ENCODE measurements at regions not wholly inside any gene's neighbourhood (a gene's known extent, or its start where the extent isn't known, plus 50 kb on each side); places are given as distances from the start of the nearest gene placed in this dataset.
"Not testable (repeated sequence)": the region's sequence is repeated elsewhere in the genome, so short reads cannot be mapped to it uniquely, and the experiment has no call there.

DNA sequence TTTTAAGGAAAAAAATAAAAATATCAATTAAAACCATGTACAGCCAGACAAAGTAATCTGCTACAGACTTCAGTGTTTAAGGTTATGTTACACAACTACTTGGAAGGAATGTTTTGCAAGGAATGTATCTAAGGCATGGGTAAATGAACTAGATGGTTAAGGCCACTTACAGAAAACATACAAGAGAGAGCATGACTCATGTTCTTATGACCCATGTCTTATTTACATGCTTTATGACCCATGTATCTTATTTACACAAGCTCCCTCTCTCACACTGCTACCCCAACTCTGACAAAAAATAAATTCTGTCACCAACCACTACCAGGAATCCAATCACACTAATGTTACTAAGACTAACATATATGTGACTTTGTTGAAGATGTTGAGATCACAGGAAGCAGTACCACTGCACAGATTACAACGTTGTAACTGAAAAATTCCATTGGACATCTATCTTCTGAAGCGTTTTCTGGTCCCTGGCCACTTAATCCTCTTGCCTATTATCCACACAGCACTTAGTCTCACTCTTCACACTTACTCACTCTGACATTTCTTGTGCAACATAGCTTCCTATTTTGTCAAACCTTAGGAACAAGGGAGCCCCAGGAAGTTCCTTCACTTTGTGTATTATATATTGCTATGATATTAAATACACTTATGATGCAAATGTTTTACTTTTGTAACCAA lies 1630.1 kb upstream of the C9orf72 start:
- no peak for DNase-seq

DNA sequence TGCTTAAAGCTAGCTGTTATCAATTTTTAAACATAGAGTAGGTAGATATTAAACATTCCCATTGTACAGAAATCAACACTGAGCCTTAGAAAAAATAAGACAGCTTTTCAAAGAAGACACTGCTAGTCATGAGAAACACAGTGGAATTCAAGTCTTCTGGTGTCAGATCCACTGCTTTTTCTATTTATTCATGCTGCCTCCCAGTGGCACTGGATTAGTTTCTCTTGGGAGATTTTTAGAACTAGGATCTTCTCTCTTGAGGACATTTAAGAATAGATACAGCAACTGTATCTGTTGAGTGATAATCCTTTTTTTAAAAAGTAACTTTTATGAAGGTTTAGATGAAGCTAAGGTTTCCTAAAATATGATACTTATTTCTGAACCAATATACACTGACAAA lies 1635.4 kb upstream of the C9orf72 start:
- DNase-seq, result peak; percentile 22 to 69

DNA sequence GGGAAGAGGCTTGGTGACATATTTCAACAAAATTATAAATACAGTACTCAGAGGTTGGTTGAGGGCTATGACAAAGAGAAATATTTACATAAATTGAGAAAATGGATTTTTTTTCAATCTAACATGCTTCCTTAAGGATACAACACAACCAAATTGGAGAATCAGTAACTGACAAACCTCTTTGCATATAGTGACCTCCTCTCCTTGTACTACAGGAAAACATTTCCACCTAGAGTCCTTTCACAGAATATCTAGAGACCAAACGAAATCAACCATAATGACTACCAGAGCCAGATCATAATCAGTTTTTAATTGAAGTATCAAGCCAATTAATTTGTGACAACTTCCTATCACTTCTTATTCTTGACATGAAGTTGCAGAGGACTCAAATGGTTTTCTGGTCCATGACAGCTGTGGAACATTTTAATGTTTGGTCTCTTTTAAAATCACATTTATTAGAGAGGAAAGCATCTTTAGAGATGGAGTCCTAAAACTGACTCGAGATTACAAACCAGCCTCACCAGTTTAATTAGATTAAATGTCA lies 1636.5 kb upstream of the C9orf72 start:
- DNase-seq, result peak; percentile 24 to 54

DNA sequence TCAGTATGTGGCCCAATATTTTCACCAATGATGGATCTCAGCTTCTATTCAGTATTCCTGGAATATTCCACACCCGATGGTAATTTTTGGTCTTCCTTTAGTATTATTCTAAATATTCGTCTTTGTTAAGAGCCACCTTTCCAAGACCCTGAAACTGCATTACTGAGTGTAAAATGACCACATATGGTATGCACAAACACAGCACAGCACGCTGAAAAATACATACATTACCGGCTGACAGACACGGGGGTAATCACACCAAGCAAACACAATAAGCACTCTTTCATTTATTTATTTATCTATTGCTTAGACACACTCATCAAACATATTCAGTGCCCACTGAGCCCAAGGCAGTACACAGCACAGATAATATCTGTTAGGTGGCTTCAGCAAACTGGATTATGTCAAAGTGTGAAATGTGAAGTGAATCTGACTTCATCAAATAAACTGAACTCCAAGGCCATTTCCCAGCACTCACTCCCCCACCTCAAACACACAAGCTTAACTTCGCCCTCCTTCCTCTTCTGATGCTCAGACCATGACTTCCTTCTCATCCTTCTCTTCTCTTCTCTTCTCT lies 1637.8 kb upstream of the C9orf72 start:
- DNase-seq, result peak; percentile 54 to 73

DNA sequence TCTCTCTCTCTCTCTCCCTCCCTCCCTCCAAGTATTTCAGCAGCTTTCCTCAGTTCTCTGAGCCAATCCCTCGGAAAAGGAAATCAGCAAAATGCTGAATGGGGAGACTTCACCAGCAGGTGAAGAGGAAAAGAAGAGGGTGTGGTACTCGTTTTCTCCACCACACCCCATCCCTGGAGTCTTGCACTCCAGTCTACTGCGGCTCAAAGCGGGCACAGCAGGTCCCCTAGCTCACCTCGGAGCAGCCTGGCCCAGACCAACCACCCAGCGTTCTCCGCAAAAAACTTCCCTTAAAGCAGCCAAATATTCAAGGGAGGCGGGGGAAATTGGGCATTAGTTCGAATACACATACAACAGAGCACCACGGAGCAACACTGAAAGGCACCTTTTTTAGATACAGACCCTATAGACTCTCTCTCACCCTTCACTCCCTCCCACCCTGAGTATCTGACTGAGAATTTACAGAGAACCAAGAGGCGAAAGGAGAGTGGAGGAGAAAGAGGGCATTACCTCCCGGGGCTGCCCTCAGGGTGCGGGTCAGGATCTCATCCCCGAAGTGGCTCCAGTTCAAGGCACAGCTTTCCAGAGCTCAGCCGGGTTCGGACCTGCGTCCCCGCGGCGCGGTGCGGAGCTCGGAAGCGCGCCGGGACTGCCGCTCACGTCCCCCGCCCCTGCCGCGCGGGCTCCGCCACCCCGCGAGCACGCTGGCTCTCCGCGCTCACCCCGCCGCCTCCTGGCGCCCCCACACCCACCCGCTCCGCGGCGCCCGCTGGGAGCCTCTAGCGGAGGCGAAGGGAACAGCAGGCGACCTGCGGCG lies 1638.5 kb upstream of the C9orf72 start:
- DNase-seq, result peak; percentile 88 to 89

DNA sequence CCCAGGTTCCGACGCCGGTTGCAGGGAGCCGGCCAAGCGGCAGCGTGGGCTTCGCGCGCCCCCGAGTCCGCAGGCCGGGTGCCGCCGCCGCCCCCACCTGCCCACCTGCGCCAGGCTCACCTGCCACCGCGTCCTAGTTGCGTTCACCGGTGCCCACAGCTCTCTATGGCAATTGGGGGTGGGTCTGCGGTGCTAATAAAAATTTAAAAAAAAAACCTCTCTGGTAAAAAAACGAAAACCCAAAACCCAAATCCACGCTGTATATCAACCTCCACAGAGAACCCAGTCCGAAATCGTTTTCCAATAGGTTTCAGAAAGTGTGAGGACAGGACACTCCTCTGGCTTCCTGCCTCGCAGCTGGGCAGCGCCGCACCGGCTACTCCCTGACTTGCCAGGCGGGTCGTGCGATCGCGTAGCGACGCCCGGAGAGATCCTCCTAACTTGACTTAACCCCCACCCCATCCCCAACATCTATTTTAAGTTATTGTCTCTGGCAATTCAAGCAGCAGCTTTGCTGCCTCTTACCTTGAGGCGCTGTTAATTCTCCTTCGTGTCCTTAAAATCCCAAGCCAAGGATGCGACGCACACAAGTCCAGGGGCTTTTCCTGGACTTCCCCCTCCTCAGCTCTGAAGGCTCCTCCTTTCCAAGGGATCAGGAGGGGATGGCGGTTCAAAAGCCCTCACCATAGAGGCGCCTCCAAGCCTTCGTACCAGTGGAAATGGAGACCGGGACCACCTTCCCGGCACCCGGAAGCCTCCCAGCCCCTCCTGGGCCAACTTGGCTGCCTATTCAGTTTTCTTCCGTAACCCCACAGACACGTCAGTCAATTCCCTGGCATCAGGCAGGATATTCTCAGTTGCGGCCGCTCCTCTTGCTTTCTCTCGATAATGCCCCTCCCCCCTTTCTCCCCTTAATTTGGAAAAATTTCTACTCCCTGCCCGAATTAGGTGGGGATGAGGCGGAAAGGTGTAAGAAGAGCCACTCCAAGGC lies 1639.4 kb upstream of the C9orf72 start:
- DNase-seq, result peak; percentile 67 to 79

DNA sequence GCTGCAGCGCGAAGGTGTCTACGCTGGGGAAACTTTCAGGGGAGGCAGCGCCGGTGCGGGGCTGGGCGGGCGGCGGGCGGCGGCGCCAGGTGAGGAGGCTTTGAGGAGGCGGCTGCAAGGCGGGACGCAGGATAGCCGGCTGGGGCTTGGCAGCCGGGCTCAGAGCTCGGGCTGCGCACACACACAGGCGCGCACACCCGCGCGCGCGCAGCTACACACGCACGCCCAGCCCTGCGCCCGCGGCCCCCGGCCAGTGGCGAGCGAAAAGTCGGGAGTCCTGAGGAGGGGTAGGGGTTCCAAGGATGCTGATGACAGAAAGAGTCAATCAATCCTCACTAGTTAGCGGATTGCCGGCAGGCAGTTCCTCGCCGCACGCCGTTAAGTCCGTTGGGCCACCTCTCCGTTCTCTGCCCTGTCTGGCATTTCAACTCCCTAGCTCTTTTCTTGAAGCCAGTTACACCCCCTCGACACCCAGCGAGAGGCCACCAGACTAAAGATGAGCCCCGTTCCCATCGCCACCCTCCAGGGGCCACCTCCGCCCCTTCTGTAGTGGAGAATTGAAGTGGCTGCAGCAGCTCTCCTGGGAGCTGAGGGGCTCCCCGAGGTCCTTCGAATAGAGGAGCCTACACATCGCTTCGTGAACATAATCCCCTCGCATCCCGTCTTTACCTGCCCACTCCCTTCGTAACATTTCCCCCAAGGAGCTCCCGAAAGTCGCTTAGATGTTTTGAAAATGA lies 1640.3 kb upstream of the C9orf72 start, which contains the start of gene LINGO2:
TSS of gene LINGO2 (minus strand) at position 185 of the 737 bp plus-strand sequence.
- DNase-seq, result peak; percentile 81 to 91

DNA sequence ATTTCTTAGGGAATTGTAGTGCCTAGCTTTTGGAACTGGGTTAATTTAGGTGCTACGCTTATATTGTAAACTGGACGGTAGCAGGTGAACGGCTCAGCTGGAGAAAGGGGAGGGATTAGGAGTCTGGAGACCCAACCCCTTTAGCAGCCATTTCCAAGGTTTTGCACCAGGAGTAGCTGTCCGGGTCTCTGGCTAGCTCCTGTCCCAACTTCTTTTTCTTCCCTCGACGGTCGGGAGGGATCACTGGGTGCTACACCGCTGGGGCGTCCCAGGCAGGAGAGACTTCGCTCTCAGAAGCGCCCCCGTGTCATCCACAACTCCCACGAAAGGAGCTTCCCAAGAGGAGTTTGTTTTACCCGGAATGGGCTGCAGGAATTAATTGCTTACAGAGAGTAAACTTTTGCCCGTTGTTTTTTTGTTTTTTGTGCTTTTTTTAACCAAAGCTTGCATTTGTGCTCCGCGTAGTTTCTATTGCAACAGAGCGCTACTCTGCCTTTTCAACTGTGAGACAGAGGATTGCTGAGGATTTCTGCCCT lies 1640.9 kb upstream of the C9orf72 start:
- peak; percentile 89 to 96 for DNase-seq

DNA sequence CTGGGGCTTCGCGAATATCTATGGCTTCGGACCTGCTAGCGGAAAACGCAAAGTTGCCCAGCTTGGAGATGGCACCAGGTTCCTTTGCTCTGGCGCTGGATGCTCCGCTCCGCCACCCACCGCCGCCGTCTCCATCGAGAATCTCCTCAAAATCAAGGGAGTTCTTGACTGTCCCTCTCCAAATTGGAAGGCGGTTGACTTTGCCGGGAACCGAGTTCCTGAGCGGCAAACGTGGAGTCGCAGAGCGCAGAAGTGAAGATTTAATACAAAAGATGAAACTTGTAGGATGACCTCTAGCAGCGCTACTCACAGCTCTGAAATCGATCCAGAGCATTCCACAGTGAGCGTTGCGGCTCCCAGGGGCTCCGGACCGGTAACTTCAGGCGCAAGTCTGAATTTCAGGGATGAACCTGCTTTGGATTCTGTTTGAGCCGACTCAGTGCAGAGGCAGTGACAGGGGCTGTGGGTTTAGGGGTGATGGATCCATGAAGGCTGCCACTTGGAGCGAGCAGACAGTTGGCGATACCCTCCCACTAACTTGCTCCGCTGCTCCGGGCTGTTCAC lies 1641.5 kb upstream of the C9orf72 start:
- DNase-seq, result peak in 1 of 2 experiments; percentile 57

DNA sequence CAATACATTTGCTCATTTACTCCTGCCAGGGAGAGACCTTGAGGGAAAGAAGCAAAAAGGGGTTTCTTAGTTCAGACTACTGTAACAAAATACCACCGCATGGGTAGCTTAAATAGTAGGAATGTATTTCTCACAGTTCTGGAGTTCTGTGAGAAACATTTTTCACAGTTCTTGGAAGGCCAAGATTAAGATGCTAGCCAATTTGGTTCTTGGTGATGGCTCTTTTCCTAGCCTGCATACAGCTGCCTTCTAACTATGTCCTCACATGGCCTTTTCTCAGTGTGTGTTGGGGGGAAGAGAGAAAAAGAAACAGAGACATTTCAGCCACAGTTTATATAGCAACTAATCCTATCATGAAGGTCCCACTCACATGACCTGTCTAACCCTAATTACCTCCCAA lies 1644.7 kb upstream of the C9orf72 start:
- DNase-seq, result no peak

DNA sequence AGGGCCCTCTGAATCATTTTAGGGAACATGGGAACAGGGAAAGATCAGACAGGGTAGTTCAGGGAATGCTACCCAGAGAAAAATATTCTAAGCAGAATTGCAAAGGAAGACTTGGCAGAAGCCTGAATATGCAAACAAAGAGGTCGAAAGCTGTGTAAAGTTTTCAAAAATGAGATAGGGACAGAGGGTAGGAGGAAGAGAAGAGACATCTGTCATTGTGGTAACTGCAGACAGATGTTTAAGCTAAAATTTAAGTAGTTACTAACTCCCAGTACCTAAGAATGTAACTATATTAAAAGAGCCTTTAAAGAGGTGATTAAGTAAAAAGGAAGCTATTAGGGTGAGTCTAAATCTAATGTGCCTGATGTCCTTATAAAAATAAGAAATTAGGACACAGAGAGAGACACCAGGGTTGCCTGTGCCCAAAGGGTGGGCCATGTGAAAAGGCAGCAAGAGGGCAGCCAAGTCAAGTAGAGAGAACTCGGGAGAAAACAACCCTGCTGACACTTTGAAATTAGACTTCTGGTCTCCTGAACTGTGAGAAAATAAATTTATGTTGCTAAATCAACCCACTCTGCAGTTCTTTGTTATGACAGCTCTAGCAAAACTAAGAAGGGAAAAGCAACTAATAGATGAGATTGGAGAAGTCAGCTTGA lies 1647.4 kb upstream of the C9orf72 start:
- DNase-seq, result no peak

DNA sequence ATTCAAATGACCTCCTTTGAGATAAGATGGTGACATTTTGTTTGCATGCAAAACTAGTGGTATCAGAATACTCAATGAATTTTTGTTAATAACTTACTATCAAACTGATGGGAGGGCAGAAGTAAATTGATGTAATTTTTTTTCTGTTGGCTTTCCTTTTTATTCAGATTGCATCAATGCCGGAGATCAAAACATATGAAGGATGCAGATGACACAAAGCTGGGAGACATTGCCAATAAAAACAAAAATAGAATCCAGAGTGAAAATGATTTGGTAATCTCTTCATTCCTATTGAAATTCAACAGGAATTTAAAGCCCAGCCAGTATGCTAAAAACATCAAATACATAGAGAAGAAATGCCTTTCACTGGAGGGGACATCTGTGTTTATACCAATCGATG lies 1655.3 kb upstream of the C9orf72 start:
- no peak for DNase-seq

DNA sequence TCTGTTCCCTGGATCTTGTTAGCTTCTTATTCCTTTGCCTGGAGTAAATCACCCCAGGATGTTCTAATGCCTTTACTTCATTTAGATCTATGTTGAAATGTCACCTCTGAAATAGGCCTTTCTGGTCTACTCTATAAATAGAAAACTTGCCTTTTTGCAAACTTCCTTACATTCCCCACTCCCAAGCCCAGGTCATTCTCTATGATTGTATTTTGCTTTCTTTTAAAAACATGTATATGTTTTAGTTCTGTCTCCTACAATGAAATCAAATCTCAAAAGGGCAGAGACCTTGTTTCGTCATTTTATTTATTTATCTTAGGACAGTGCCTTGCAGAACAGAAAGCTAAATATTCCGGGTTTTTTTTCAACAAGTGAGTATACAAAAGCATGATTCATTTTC lies 1657.7 kb upstream of the C9orf72 start:
- DNase-seq, result no peak

DNA sequence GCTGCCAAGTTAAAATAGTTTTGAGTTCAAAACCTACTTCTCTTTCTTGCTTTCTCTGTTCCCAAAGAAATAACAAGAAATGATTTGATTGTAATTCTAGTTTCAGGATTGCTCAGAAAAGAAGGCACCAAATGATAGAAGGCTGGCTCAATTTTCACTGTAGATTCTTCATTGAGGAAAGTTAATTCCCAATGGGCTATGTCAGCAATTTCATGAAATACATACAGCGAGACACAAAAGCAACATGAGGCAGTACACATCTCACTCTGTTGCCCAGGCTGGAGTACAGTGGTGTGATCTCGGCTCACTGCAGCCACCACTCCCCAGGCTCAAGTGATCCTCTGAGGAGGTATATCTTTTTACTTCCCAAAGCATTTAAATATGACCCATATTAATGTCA lies 1659.9 kb upstream of the C9orf72 start:
- no peak for DNase-seq

DNA sequence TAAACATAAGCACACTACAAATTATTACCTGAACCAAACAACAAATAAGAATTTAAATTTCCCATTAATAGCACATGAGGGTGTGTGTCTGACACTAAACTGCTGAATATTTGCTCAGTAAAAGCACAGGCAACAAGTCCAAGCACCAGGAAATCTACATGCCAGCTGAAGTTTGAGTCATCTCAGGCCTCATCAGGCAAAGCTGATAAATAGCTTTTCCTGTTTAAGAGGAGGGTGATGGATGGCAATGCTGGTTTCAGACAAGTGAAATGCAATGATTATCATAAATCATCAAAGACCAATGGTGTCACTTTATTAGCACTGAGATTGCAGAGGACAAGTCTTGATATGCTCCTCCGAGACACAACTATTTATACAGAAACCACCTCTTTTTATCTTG lies 1668.0 kb upstream of the C9orf72 start:
- no peak for DNase-seq

DNA sequence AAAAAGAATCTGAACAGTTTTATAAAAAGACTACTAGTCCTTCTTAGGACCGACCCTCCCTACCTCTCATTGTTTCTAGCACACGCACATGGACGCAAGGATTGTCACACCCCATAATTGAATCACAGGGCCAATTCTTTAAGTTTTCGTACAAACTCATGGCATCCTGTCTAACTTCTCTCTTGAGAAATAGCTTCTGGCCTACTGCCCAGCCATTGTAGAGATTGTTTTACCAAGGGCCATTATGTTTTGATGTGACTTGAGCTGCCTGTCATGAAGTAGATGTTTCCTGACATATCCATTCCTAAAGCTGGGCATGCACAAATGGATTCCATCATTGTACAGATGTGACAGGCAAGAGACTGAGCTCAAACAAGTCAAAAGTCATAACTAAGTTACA lies 1672.1 kb upstream of the C9orf72 start:
- DNase-seq, result no peak

DNA sequence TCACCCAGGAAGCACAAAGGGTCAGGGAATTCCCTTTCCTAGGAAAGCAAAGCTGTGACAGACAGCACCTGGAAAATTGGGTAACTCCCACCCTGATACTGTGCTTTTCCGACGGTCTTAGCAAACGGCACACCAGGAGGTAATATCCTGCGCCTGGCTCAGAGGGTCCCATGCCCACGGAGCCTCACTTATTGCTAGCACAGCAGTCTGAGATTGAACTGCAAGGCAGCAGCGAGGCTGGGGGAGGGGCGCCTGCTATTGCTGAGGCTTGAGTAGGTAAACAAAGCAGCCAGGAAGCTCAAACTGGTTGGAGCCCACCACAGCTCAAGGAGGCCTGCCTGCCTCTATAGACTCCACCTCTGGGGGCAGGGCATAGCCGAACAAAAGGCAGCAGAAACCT lies 1697.1 kb upstream of the C9orf72 start:
- DNase-seq, result not testable (repeated sequence)

DNA sequence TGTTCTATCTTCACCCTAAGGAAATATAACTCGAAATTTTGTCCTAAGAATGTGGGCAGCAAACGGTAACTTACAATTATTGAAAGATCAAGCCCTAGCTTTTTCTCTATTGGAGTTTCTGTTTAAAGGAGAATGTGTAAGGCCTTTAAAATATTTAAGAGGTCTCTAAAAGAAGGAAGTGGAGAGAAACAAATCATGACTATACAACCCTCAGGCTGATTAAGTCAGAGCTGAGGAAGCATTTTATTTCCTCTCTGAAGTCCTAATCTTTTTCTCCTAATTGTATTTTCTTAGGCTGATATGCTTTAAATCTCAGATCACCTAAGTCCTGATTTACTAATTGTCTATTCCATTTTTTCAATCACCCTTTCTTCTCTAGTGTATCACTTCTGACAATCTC lies 1708.8 kb upstream of the C9orf72 start:
- no peak for DNase-seq

DNA sequence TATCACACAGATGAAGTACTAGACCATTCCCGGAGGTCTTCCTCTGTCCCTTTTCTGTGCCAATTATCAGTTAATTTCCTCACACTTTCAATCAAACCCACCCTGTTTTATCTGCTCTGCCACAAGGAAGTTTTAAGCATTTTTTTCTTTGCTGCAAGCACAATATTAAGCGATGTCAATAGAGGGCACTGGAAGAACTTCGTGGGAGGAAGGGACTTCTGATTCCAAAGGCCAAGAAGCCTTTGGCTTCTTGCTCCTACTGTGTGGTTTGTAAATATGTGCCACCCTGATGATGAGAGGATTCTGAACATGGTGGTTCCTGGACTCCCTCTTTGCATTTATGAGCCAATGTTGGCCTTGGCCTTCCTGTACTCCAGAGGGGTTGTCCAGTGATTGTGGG lies 1712.5 kb upstream of the C9orf72 start:
- DNase-seq, result peak; percentile 1 to 50

DNA sequence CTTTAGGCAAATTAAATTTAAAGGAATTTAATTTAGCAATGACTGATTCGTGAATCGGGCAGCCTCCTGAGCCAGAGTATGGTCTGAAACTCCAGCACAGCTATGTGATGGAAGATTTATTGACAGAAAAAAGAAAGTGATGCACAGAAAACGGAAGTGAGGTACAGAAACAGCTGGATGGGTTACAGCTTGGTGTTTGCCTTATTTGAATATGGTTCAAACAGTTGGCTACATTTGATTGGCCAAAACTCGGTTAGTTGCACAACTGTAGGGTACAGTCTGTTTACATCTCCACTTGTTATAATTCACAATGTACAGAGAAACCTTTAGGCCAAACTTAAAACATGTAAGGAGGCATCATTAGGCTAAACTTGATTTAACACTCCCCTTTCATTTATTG lies 1716.1 kb upstream of the C9orf72 start:
- no peak for DNase-seq

All from NCI-H2081 (cell line).